H9 (cell line): ENCODE measurements at regions not wholly inside any gene's neighbourhood (a gene's known extent, or its start where the extent isn't known, plus 50 kb on each side); places are given as distances from the start of the nearest gene placed in this dataset.

ENCODE experiments used
- DNase-seq: peaks from one replicate; pipeline ENCODE4 v3.0.0-alpha.2; 2017
- H2AFZ ChIP-seq: one replicate; pipeline ENCODE4 v1.6.1; 2013; ENCODE audit warnings: mild to moderate bottlenecking, low read length, control low read depth, moderate library complexity
- H2AK5ac ChIP-seq: 2 replicates; pipeline ENCODE4 v1.6.1; 2013; ENCODE audit warnings: low read length, control low read depth, mixed read lengths; ENCODE audit not compliant: insufficient read length
- H2BK120ac ChIP-seq: one replicate; pipeline ENCODE4 v1.6.1; 2013; ENCODE audit warnings: low read depth, mild to moderate bottlenecking, low read length, control low read depth, inconsistent platforms; ENCODE audit not compliant: poor library complexity, severe bottlenecking
- H2BK12ac ChIP-seq: 2 replicates; pipeline ENCODE4 v1.6.1; 2013; ENCODE audit warnings: low read length, control low read depth, mixed read lengths, low read depth; ENCODE audit not compliant: insufficient read length
- H2BK15ac ChIP-seq: 2 replicates; pipeline ENCODE4 v1.6.1; 2013; ENCODE audit warnings: low read depth, low read length, control low read depth
- H2BK20ac ChIP-seq: one replicate; pipeline ENCODE4 v1.6.1; 2013; ENCODE audit warnings: low read depth, mild to moderate bottlenecking, low read length, control low read depth, inconsistent platforms; ENCODE audit not compliant: poor library complexity, severe bottlenecking
- H2BK5ac ChIP-seq: 2 replicates; pipeline ENCODE4 v1.6.1; 2013; ENCODE audit warnings: low read length, control low read depth, mixed read lengths; ENCODE audit not compliant: insufficient read length
- H3K14ac ChIP-seq: 2 replicates; pipeline ENCODE4 v1.6.1; 2013; ENCODE audit warnings: low read length, control low read depth; ENCODE audit not compliant: insufficient read depth
- H3K18ac ChIP-seq: 2 replicates; pipeline ENCODE4 v1.6.1; 2013; ENCODE audit warnings: low read depth, mild to moderate bottlenecking, mixed read lengths, low read length, control low read depth; ENCODE audit not compliant: insufficient read length
- H3K23ac ChIP-seq: 2 replicates; pipeline ENCODE4 v1.6.1; 2013; ENCODE audit warnings: low read length, control low read depth, mixed read lengths, low read depth; ENCODE audit not compliant: insufficient read length
- H3K23me2 ChIP-seq: 2 replicates; pipeline ENCODE4 v1.6.1; 2013; ENCODE audit warnings: low read depth, mild to moderate bottlenecking, mixed read lengths, low read length, control low read depth; ENCODE audit not compliant: insufficient read length, poor library complexity, severe bottlenecking
- H3K27ac ChIP-seq: 2 replicates; pipeline ENCODE4 v1.5.1; 2013; ENCODE audit warnings: low read length, control low read depth, mixed read lengths, low read depth; ENCODE audit not compliant: insufficient read length
- H3K27me3 ChIP-seq: 2 replicates; pipeline ENCODE4 v1.6.1; 2013; ENCODE audit warnings: low read length, control low read depth, inconsistent platforms; ENCODE audit not compliant: insufficient read depth
- H3K4ac ChIP-seq: 2 replicates; pipeline ENCODE4 v1.6.1; 2013; ENCODE audit warnings: low read depth, mild to moderate bottlenecking, control low read depth, inconsistent platforms, low read length, moderate library complexity
- H3K4me1 ChIP-seq: 2 replicates; pipeline ENCODE4 v1.6.1; 2013; ENCODE audit warnings: low read length, control low read depth, inconsistent platforms; ENCODE audit not compliant: insufficient read depth
- H3K4me2 ChIP-seq: 2 replicates; pipeline ENCODE4 v1.6.1; 2013; ENCODE audit warnings: low read length, control low read depth, mixed read lengths; ENCODE audit not compliant: insufficient read length, insufficient read depth
- H3K56ac ChIP-seq: 2 replicates; pipeline ENCODE4 v1.6.1; 2013; ENCODE audit warnings: low read depth, mild to moderate bottlenecking, mixed read lengths, low read length, control low read depth; ENCODE audit not compliant: insufficient read length
- H3K79me1 ChIP-seq: 2 replicates; pipeline ENCODE4 v1.6.1; 2013; ENCODE audit warnings: low read depth, mild to moderate bottlenecking, moderate library complexity, low read length, control low read depth, inconsistent platforms; ENCODE audit not compliant: insufficient read depth, poor library complexity, severe bottlenecking
- H3K79me2 ChIP-seq: 2 replicates; pipeline ENCODE4 v1.6.1; 2013; ENCODE audit warnings: low read length, control low read depth, inconsistent platforms; ENCODE audit not compliant: insufficient read depth
- H3K9ac ChIP-seq: 2 replicates; pipeline ENCODE4 v1.6.1; 2013; ENCODE audit warnings: low read length, control low read depth, mixed read lengths; ENCODE audit not compliant: insufficient read length; ENCODE audit errors: extremely low read depth
- H3K9me3 ChIP-seq: one replicate; pipeline ENCODE4 v1.6.1; 2013; ENCODE audit warnings: low read depth, low read length, inconsistent platforms; ENCODE audit not compliant: control insufficient read depth
- H3T11ph ChIP-seq: one replicate; pipeline ENCODE4 v1.6.1; 2013; ENCODE audit warnings: mild to moderate bottlenecking, low read length, control low read depth, inconsistent platforms
- H4K20me1 ChIP-seq: one replicate; pipeline ENCODE4 v1.6.1; 2013; ENCODE audit not compliant: control insufficient read depth, insufficient read length, insufficient read depth
- H4K5ac ChIP-seq: 2 replicates; pipeline ENCODE4 v1.6.1; 2013; ENCODE audit warnings: low read depth, mild to moderate bottlenecking, mixed read lengths, low read length, control low read depth; ENCODE audit not compliant: insufficient read length
- H4K8ac ChIP-seq: replicated peaks from 2 replicates; pipeline ENCODE4 v1.6.1; 2013; ENCODE audit warnings: low read length, control low read depth, mixed read lengths, low read depth; ENCODE audit not compliant: insufficient read length
- H4K91ac ChIP-seq: 2 replicates; pipeline ENCODE4 v1.6.1; 2013; ENCODE audit warnings: low read depth, mild to moderate bottlenecking, moderate library complexity, mixed read lengths, low read length, control low read depth; ENCODE audit not compliant: insufficient read length
- H3K27ac Mint-ChIP-seq, 3 experiments: 2 replicates in 2 of 3; 3 replicates in 1 of 3; pipeline ENCODE4 v1.8.0; 2020 to 2021; ENCODE audit warnings: mixed read lengths in 3 of 3, mild to moderate bottlenecking in 1 of 3, moderate library complexity in 1 of 3
- H3K27me3 Mint-ChIP-seq: 2 replicates; pipeline ENCODE4 v1.8.0; 2021; ENCODE audit warnings: low read depth, mild to moderate bottlenecking, moderate library complexity, mixed read lengths
- H3K36me3 Mint-ChIP-seq, 3 experiments: 2 replicates in 2 of 3; 3 replicates in 1 of 3; pipeline ENCODE4 v1.8.0; 2020 to 2021; ENCODE audit warnings: low read depth in 3 of 3, mixed read lengths in 3 of 3; ENCODE audit not compliant: insufficient read depth in 1 of 3
- H3K4me1 Mint-ChIP-seq, 2 experiments: 2 replicates each; pipeline ENCODE4 v1.8.0; 2020; ENCODE audit warnings: mixed read lengths in 2 of 2
- H3K4me3 Mint-ChIP-seq, 2 experiments: 2 replicates in 1 of 2; 3 replicates in 1 of 2; pipeline ENCODE4 v1.8.0; 2020 to 2021; ENCODE audit warnings: mild to moderate bottlenecking in 2 of 2, mixed read lengths in 2 of 2, moderate library complexity in 1 of 2
- H3K9me3 Mint-ChIP-seq, 2 experiments: 2 replicates in 1 of 2; 3 replicates in 1 of 2; pipeline ENCODE4 v1.8.0; 2020; ENCODE audit warnings: mild to moderate bottlenecking in 2 of 2, mixed read lengths in 2 of 2, moderate library complexity in 1 of 2
- CTCF ChIP-seq: fragments of 200-600 bp; sonication (generic); conservative IDR thresholded peaks from 3 replicates; pipeline ENCODE4 v1.8.0; 2021; ENCODE audit warnings: antibody characterized with exemption, mild to moderate bottlenecking
- WGBS: extraction: QIAGEN DNeasy Blood & Tissue Kit; methylation state at CpG from one replicate; pipeline ENCODE4 v1.1.7; 2013; ENCODE audit warnings: missing lambda C conversion rate, low lambda C conversion rate, mixed read lengths; ENCODE audit not compliant: insufficient read length; ENCODE audit errors: extremely low coverage; 5-methylcytosine and 5-hydroxymethylcytosine counted together

- no peaks in the 10 kb centered on the region for H3K9me3 ChIP-seq
- no peak overlapping the region for H3K14ac ChIP-seq
- no peak overlapping the region for H3K4ac ChIP-seq
- no peak overlapping the region for H2BK120ac ChIP-seq
- no peak overlapping the region for H4K8ac ChIP-seq
- H3K4me1 ChIP-seq: peaks cover 7% of the 10 kb centered on the region
- H2BK12ac ChIP-seq: no peak overlapping the region
- peak overlapping the region in 1 of 2 experiments; percentile 43; a peak in 3 of 5 replicates for H3K4me3 Mint-ChIP-seq
- H3K23me2 ChIP-seq: peaks cover 3% of the 10 kb centered on the region
- no CpG with 5 or more reads among the region's 7 CpGs for WGBS
- H3K79me1 ChIP-seq: no peaks in the 10 kb centered on the region
- H3K18ac ChIP-seq: no peak overlapping the region
- no peak overlapping the region for H3K23ac ChIP-seq
- H3K27ac Mint-ChIP-seq: peak overlapping the region in 1 of 3 experiments; percentile 59; a peak in 2 of 7 replicates
- H3K27me3 ChIP-seq: no peaks in the 10 kb centered on the region
- H3K79me2 ChIP-seq: no peaks in the 10 kb centered on the region
- no peak overlapping the region for H3K9ac ChIP-seq
- DNase-seq: no peak
- H2BK5ac ChIP-seq: no peak overlapping the region
- H4K5ac ChIP-seq: no peak overlapping the region
- no peaks in the 10 kb centered on the region for H4K20me1 ChIP-seq
- no peak for TF ChIP-seq CTCF
- H3K27me3 Mint-ChIP-seq: peaks cover 14% of the 10 kb centered on the region
- H3K36me3 Mint-ChIP-seq: no peaks in the 10 kb centered on the region
- no peaks in the 10 kb centered on the region for H3K9me3 Mint-ChIP-seq
- H2AK5ac ChIP-seq: no peak overlapping the region
- H2BK20ac ChIP-seq: no peak overlapping the region
- no peak overlapping the region for H3T11ph ChIP-seq
- no peak overlapping the region for H3K27ac ChIP-seq
- H3K4me1 Mint-ChIP-seq: peaks cover 24 to 31% of the 10 kb centered on the region in 2 experiments
- no peak overlapping the region for H2BK15ac ChIP-seq
- H3K4me2 ChIP-seq: peak overlapping the region; percentile 70
- H4K91ac ChIP-seq: no peak overlapping the region
- H2AFZ ChIP-seq: no peak overlapping the region
- no peak overlapping the region for H3K56ac ChIP-seq
These were observed 176.0 kb upstream of the TLE4 start for GRCh38 chr9:79395755-79396154.
